ENCODE measurements at regions not wholly inside any gene's neighbourhood (a gene's known extent, or its start where the extent isn't known, plus 50 kb on each side); places are given as distances from the start of the nearest gene placed in this dataset.
"Not testable (repeated sequence)": the region's sequence is repeated elsewhere in the genome, so short reads cannot be mapped to it uniquely, and the experiment has no call there.

- 95% methylated on average over 3 of the region's 3 CpGs for WGBS (ENCODE audit: insufficient coverage)
- ATAC-seq, result no peak
- no peak overlapping the region for H3K27ac Mint-ChIP-seq
- no peak overlapping the region for H3K4me3 Mint-ChIP-seq
- DNase-seq, result no peak
- no peaks in the 10 kb centered on the region for H3K36me3 Mint-ChIP-seq
- no peaks in the 10 kb centered on the region for H3K36me3 ChIP-seq (ENCODE audit: control insufficient read depth, insufficient read depth, low read length)
- H3K4me1 Mint-ChIP-seq, result no peaks in the 10 kb centered on the region
- TF ChIP-seq CTCF (IDR thresholded peaks at IDR 0.05), result no peak
- no peaks in the 10 kb centered on the region for H3K9me3 Mint-ChIP-seq
- H3K27ac ChIP-seq (ENCODE audit: low read length), result no peak overlapping the region
- no peak overlapping the region for H3K4me3 ChIP-seq (ENCODE audit: low read length)
- no peaks in the 10 kb centered on the region for H3K4me1 ChIP-seq (ENCODE audit: control insufficient read depth, insufficient read depth, low read length)
- H3K27me3 Mint-ChIP-seq (ENCODE audit: low read depth in 2 of 2), result no peaks in the 10 kb centered on the region
- no peaks in the 10 kb centered on the region for H3K9me3 ChIP-seq (ENCODE audit: control insufficient read depth, insufficient read depth, low read length)
- intact Hi-C loops (cut with micrococcal nuclease), result no loop called here
- H3K27me3 ChIP-seq (ENCODE audit: control insufficient read depth, insufficient read depth, low read length), result no peaks in the 10 kb centered on the region
Observed at GRCh38 chr12:58326534-58326933, 385.2 kb downstream of the ATP23 start.

GRCh38 chr12:58336581-58337242 lies 395.3 kb downstream of the ATP23 start:
- intact Hi-C loops (cut with micrococcal nuclease); H3K36me3 Mint-ChIP-seq; H3K9me3 Mint-ChIP-seq; H3K27me3 ChIP-seq (ENCODE audit: control insufficient read depth, insufficient read depth, low read length); H3K4me1 ChIP-seq (ENCODE audit: control insufficient read depth, insufficient read depth, low read length); H3K4me1 Mint-ChIP-seq; ATAC-seq; H3K27me3 Mint-ChIP-seq (ENCODE audit: low read depth in 2 of 2); H3K4me3 ChIP-seq (ENCODE audit: low read length); H3K9me3 ChIP-seq (ENCODE audit: control insufficient read depth, insufficient read depth, low read length); H3K36me3 ChIP-seq (ENCODE audit: control insufficient read depth, insufficient read depth, low read length); DNase-seq; H3K27ac Mint-ChIP-seq; H3K27ac ChIP-seq (ENCODE audit: low read length); H3K4me3 Mint-ChIP-seq: not testable (repeated sequence)
- 80% methylated on average over 2 of the region's 5 CpGs for WGBS (ENCODE audit: insufficient coverage)

- H3K36me3 Mint-ChIP-seq; H3K27ac ChIP-seq (ENCODE audit: low read length); intact Hi-C loops (cut with micrococcal nuclease); H3K4me1 Mint-ChIP-seq; H3K9me3 Mint-ChIP-seq; H3K4me1 ChIP-seq (ENCODE audit: control insufficient read depth, insufficient read depth, low read length); ATAC-seq; H3K27me3 ChIP-seq (ENCODE audit: control insufficient read depth, insufficient read depth, low read length); H3K4me3 ChIP-seq (ENCODE audit: low read length); DNase-seq; H3K27ac Mint-ChIP-seq; H3K27me3 Mint-ChIP-seq (ENCODE audit: low read depth in 2 of 2); H3K9me3 ChIP-seq (ENCODE audit: control insufficient read depth, insufficient read depth, low read length); H3K4me3 Mint-ChIP-seq; H3K36me3 ChIP-seq (ENCODE audit: control insufficient read depth, insufficient read depth, low read length): not testable (repeated sequence)
- 68% methylated on average over 3 of the region's 3 CpGs for WGBS (ENCODE audit: insufficient coverage)
Observed at GRCh38 chr12:58337539-58337938, 396.2 kb downstream of the ATP23 start.

GRCh38 chr12:58341791-58342190 lies 400.4 kb downstream of the ATP23 start:
- no peaks in the 10 kb centered on the region for H3K36me3 Mint-ChIP-seq
- no peak overlapping the region for H3K27ac Mint-ChIP-seq
- H3K4me1 Mint-ChIP-seq, result no peaks in the 10 kb centered on the region
- WGBS (ENCODE audit: insufficient coverage), result 11% methylated on average over 1 of the region's 2 CpGs
- no peak overlapping the region for H3K4me3 Mint-ChIP-seq
- DNase-seq (no peak), ATAC-seq (no peak)
- intact Hi-C loops (cut with micrococcal nuclease), result no loop called here
- TF ChIP-seq CTCF (IDR thresholded peaks at IDR 0.05), result no peak
- peaks cover 5 to 11% of the 10 kb centered on the region in 2 donors for H3K27me3 Mint-ChIP-seq (ENCODE audit: low read depth in 2 of 2)
- Histone ChIP-seq H3K36me3 (ENCODE audit: control insufficient read depth, insufficient read depth, low read length) (no peaks in the 10 kb centered on the region), H3K4me3 (ENCODE audit: low read length) (no peak overlapping the region), H3K27ac (ENCODE audit: low read length) (no peak overlapping the region), H3K27me3 (ENCODE audit: control insufficient read depth, insufficient read depth, low read length) (no peaks in the 10 kb centered on the region), H3K9me3 (ENCODE audit: control insufficient read depth, insufficient read depth, low read length) (peaks cover 2% of the 10 kb centered on the region), H3K4me1 (ENCODE audit: control insufficient read depth, insufficient read depth, low read length) (no peaks in the 10 kb centered on the region)
- H3K9me3 Mint-ChIP-seq, result peaks cover 0 to 2% of the 10 kb centered on the region in 2 donors

Measured in natural killer cell (primary cell).